ENCODE measurements at regions not wholly inside any gene's neighbourhood (a gene's known extent, or its start where the extent isn't known, plus 50 kb on each side); places are given as distances from the start of the nearest gene placed in this dataset.

DNA sequence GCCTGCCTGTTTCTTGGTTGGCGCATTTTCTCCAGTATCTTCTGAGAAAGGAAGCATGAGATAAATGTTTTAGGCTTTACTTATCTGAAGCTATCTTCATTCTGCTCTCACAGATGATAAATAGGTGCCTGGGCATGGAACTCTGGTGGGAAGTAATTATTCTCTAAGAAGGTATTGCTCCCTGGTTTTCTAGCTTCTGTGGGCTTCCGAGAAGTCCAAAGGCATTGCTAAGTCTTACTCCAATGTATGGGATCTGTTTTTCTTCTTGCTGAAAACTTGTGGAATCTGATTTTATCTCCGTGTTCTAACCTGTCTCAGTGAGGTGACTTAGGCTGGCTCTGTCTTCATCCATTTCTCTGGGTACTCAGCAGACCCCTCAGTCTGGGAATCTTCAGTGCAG lies 224.4 kb upstream of the HS6ST1 start:
- TF ChIP-seq ZSCAN29 (CRISPR knock-in tag; conservative IDR thresholded peaks at IDR 0.05) (no peak), JUND (CRISPR knock-in tag; IDR thresholded peaks at IDR 0.05) (no peak), WIZ (CRISPR knock-in tag; IDR thresholded peaks at IDR 0.05) (no peak), KLF12 (CRISPR knock-in tag; IDR thresholded peaks at IDR 0.05; ENCODE audit: borderline replicate concordance) (no peak), MYC (CRISPR knock-in tag; IDR thresholded peaks at IDR 0.05; ENCODE audit: borderline replicate concordance) (no peak)
- TF ChIP-seq, protein P1, sequence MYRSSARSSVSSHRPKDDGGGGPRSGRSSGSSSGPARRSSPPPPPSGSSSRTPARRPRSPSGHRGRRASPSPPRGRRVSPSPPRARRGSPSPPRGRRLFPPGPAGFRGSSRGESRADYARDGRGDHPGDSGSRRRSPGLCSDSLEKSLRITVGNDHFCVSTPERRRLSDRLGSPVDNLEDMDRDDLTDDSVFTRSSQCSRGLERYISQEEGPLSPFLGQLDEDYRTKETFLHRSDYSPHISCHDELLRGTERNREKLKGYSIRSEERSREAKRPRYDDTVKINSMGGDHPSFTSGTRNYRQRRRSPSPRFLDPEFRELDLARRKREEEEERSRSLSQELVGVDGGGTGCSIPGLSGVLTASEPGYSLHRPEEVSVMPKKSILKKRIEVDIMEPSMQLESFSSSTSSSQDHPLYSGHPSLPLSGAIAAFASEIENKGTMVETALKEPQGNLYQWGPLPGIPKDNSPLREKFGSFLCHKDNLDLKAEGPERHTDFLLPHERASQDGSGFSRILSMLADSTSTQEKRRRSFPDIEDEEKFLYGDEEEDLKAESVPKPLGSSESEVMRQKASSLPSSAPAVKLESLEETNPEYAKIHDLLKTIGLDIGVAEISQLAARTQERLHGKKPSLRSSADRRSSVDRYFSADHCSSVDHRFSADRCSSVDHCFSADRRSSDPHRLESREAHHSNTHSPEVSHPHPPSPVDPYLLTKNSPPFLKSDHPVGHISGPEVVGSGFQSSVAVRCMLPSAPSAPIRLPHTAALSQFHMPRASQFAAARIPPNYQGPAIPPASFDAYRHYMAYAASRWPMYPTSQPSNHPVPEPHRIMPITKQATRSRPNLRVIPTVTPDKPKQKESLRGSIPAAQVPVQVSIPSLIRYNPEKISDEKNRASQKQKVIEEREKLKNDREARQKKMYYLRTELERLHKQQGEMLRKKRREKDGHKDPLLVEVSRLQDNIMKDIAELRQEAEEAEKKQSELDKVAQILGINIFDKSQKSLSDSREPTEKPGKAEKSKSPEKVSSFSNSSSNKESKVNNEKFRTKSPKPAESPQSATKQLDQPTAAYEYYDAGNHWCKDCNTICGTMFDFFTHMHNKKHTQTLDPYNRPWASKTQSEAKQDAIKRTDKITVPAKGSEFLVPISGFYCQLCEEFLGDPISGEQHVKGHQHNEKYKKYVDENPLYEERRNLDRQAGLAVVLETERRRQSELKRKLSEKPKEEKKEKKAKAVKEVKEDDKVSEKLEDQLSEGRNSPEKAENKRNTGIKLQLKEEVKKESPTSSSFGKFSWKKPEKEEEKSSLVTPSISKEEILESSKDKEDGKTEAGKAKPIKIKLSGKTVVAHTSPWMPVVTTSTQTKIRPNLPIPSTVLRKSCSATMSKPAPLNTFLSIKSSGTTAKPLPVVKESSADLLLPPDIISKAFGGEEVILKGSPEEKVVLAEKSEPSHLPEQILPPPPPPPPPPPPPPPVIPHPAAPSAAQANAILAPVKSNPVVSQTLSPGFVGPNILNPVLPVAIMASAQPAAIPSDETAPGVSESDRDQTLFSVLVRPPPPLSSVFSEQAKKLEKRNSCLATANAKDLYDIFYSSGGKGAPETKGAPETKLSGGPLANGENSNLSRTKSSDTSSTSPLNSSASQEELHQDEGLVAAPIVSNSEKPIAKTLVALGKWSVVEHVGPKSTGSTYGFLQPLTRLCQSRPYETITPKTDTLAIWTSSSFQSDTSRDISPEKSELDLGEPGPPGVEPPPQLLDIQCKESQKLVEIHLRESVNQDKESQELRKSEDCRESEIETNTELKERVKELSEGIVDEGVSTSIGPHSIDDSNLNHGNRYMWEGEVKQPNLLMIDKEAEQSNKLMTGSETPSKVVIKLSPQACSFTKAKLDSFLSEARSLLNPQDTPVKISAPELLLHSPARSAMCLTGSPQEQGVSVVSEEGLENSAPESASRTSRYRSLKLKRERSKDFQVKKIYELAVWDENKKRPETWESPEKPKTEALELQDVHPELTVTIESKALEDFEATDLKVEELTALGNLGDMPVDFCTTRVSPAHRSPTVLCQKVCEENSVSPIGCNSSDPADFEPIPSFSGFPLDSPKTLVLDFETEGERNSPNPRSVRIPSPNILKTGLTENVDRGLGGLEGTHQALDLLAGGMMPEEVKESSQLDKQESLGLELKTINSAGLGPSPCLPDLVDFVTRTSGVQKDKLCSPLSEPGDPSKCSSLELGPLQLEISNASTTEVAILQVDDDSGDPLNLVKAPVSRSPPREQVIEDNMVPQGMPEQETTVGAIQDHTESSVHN (CRISPR knock-in tag; IDR thresholded peaks at IDR 0.05): no peak
- TF ChIP-seq, protein P2, sequence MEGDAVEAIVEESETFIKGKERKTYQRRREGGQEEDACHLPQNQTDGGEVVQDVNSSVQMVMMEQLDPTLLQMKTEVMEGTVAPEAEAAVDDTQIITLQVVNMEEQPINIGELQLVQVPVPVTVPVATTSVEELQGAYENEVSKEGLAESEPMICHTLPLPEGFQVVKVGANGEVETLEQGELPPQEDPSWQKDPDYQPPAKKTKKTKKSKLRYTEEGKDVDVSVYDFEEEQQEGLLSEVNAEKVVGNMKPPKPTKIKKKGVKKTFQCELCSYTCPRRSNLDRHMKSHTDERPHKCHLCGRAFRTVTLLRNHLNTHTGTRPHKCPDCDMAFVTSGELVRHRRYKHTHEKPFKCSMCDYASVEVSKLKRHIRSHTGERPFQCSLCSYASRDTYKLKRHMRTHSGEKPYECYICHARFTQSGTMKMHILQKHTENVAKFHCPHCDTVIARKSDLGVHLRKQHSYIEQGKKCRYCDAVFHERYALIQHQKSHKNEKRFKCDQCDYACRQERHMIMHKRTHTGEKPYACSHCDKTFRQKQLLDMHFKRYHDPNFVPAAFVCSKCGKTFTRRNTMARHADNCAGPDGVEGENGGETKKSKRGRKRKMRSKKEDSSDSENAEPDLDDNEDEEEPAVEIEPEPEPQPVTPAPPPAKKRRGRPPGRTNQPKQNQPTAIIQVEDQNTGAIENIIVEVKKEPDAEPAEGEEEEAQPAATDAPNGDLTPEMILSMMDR (CRISPR knock-in tag; IDR thresholded peaks at IDR 0.05): no peak
